Epithelial cell of proximal tubule (primary cell): ENCODE measurements at regions not wholly inside any gene's neighbourhood (a gene's known extent, or its start where the extent isn't known, plus 50 kb on each side); places are given as distances from the start of the nearest gene placed in this dataset.
"Not testable (repeated sequence)": the region's sequence is repeated elsewhere in the genome, so short reads cannot be mapped to it uniquely, and the experiment has no call there.

Experiments
- DNase-seq: peaks from one replicate; pipeline ENCODE4 v3.0.0-alpha.2; 2011; ENCODE audit warnings: low read depth
- H3K4me3 ChIP-seq: 2 replicates; pipeline ENCODE4 v1.5.1; 2011; ENCODE audit warnings: low read depth, mild to moderate bottlenecking, low read length
- CTCF ChIP-seq: conservative IDR thresholded peaks from 2 replicates; pipeline ENCODE4 v1.5.1; 2012; ENCODE audit warnings: low read depth, mild to moderate bottlenecking, low read length

- not testable (repeated sequence) for DNase-seq
These were observed 72.4 kb downstream of the HNRNPD start for GRCh38 chr4:82301390-82301789.

GRCh38 chr4:82293304-82293703 is 80.5 kb downstream of the HNRNPD start:
- DNase-seq = no peak
- TF ChIP-seq CTCF = no peak
- no peak overlapping the region for H3K4me3 ChIP-seq

More at GRCh38 chr4:82301390-82301789, 72.4 kb downstream of the HNRNPD start:
- not testable (repeated sequence) for H3K4me3 ChIP-seq

- TF ChIP-seq CTCF = no peak
These were observed 86.1 kb downstream of the HNRNPD start for GRCh38 chr4:82287720-82288119.

GRCh38 chr4:82284858-82285805 is 88.7 kb downstream of the HNRNPD start:
- TF ChIP-seq CTCF = peak; percentile 74
- peak; percentile 89 for DNase-seq
- peak overlapping the region; percentile 60 for H3K4me3 ChIP-seq

More at GRCh38 chr4:82287720-82288119, 86.1 kb downstream of the HNRNPD start:
- no peak overlapping the region for H3K4me3 ChIP-seq
- no peak for DNase-seq

GRCh38 chr4:82284475-82284857 is 89.3 kb downstream of the HNRNPD start:
- TF ChIP-seq CTCF = no peak
- DNase-seq = no peak
- peak overlapping the region; percentile 60 for H3K4me3 ChIP-seq

GRCh38 chr4:82282875-82283274 is 90.9 kb downstream of the HNRNPD start:
- H3K4me3 ChIP-seq = no peak overlapping the region
- no peak for TF ChIP-seq CTCF
- no peak for DNase-seq

GRCh38 chr4:82279550-82279949 is 94.2 kb downstream of the HNRNPD start:
- H3K4me3 ChIP-seq, DNase-seq: not testable (repeated sequence)

GRCh38 chr4:82276332-82276640 is 97.5 kb downstream of the HNRNPD start:
- no peak overlapping the region for H3K4me3 ChIP-seq
- TF ChIP-seq CTCF = no peak
- DNase-seq = no peak
